H1 (cell line): ENCODE measurements at regions not wholly inside any gene's neighbourhood (a gene's known extent, or its start where the extent isn't known, plus 50 kb on each side); places are given as distances from the start of the nearest gene placed in this dataset.
A peak's percentile ranks its signal among the peaks of the same experiment; 100 is the strongest.

Experiments
- EZH2 ChIP-seq: fragments of 200-600 bp; sonication (generic); IDR thresholded peaks from 2 replicates; pipeline ENCODE4 v1.7.1; 2012; ENCODE audit warnings: low read depth, mild to moderate bottlenecking, moderate library complexity, low read length, inconsistent platforms; ENCODE audit not compliant: severe bottlenecking
- HDAC2 ChIP-seq, 2 experiments: fragments of 300-600 bp in 1 of 2; sonication (generic) in 1 of 2; IDR thresholded peaks; 2 replicates each; pipeline ENCODE4 v1.6.1; 2011 to 2012; ENCODE audit warnings: low read depth in 2 of 2, low read length in 2 of 2, mild to moderate bottlenecking in 2 of 2, moderate library complexity in 2 of 2, borderline replicate concordance in 1 of 2, inconsistent platforms in 1 of 2
- HDAC6 ChIP-seq: IDR thresholded peaks from one replicate; pipeline ENCODE4 v1.7.1; 2012; ENCODE audit warnings: low read depth, mild to moderate bottlenecking, inconsistent platforms, low read length, moderate library complexity
- JUND ChIP-seq: IDR thresholded peaks from 2 replicates; pipeline ENCODE4 v1.6.1; 2011; ENCODE audit warnings: mild to moderate bottlenecking, improper control_type of control experiment, low read length
- RXRA ChIP-seq: IDR thresholded peaks from 2 replicates; pipeline ENCODE4 v1.6.1; 2011; ENCODE audit warnings: low read depth, mild to moderate bottlenecking, low read length, moderate library complexity; ENCODE audit not compliant: insufficient read depth
- TAF7 ChIP-seq: optimal IDR thresholded peaks from 2 replicates; pipeline ENCODE3; 2011; ENCODE audit warnings: low read depth, mild to moderate bottlenecking, inconsistent platforms, low read length, moderate library complexity, borderline replicate concordance
- TBP ChIP-seq: IDR thresholded peaks from 2 replicates; pipeline ENCODE4 v1.6.1; 2011; ENCODE audit warnings: low read depth, low read length, improper control_type of control experiment
- TF ChIP-seq, protein P1 (sequence below): IDR thresholded peaks from 2 replicates; pipeline ENCODE4 v1.6.1; 2011; ENCODE audit warnings: low read length, improper control_type of control experiment
- TF ChIP-seq, protein P2 (sequence below): fragments of 300-600 bp; sonication (generic); IDR thresholded peaks from 2 replicates; pipeline ENCODE4 v1.7.1; 2012; ENCODE audit warnings: low read length, moderate library complexity, mild to moderate bottlenecking, inconsistent platforms; ENCODE audit not compliant: insufficient replicate concordance

DNA sequence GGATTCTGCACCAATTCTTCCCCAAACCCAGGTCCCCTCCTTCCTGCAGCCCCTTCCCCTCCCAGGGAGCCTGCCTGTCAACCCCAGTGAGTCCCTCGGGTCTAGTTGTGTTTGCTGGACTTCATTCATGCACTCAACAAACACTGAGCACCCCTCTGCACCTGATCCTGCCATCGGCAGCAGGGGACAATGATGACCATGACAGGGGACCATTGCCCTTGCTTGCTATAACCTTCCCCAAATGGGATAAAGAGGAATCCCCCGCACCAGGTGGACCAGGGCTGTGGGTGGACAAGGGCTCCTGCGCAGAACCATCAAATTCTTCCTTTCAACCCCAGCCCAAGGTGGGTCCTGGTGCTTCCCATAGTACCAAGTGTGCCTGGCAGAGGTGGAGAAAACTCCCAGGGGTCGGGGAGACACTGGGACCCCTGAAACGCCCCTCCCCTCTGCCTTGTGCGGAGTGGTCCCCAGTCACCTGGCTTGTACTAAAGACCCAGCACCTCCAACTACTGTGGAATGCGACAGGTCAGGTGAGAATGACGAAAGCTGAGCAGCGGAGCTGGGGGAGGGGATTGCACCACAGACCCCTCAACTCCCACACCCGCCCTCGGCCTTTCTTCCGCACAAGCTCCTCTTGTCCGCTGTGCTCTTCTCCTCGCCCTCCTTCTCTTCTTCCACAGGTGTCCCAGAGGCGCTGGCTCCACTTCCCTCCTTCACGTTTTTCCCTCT lies 119.9 kb upstream of the ZNF217 start (continued):
- TF ChIP-seq EZH2 (no peak), HDAC2 (IDR thresholded peaks at IDR 0.05; ENCODE audit: borderline replicate concordance in 1 of 2, low read depth in 2 of 2, low read length in 2 of 2) (no peak), JUND (no peak), TBP (no peak), HDAC6 (no peak), RXRA (no peak), TAF7 (no peak)
- TF ChIP-seq, protein P1, sequence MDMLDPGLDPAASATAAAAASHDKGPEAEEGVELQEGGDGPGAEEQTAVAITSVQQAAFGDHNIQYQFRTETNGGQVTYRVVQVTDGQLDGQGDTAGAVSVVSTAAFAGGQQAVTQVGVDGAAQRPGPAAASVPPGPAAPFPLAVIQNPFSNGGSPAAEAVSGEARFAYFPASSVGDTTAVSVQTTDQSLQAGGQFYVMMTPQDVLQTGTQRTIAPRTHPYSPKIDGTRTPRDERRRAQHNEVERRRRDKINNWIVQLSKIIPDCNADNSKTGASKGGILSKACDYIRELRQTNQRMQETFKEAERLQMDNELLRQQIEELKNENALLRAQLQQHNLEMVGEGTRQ, result peak; percentile 56
- TF ChIP-seq, protein P2, sequence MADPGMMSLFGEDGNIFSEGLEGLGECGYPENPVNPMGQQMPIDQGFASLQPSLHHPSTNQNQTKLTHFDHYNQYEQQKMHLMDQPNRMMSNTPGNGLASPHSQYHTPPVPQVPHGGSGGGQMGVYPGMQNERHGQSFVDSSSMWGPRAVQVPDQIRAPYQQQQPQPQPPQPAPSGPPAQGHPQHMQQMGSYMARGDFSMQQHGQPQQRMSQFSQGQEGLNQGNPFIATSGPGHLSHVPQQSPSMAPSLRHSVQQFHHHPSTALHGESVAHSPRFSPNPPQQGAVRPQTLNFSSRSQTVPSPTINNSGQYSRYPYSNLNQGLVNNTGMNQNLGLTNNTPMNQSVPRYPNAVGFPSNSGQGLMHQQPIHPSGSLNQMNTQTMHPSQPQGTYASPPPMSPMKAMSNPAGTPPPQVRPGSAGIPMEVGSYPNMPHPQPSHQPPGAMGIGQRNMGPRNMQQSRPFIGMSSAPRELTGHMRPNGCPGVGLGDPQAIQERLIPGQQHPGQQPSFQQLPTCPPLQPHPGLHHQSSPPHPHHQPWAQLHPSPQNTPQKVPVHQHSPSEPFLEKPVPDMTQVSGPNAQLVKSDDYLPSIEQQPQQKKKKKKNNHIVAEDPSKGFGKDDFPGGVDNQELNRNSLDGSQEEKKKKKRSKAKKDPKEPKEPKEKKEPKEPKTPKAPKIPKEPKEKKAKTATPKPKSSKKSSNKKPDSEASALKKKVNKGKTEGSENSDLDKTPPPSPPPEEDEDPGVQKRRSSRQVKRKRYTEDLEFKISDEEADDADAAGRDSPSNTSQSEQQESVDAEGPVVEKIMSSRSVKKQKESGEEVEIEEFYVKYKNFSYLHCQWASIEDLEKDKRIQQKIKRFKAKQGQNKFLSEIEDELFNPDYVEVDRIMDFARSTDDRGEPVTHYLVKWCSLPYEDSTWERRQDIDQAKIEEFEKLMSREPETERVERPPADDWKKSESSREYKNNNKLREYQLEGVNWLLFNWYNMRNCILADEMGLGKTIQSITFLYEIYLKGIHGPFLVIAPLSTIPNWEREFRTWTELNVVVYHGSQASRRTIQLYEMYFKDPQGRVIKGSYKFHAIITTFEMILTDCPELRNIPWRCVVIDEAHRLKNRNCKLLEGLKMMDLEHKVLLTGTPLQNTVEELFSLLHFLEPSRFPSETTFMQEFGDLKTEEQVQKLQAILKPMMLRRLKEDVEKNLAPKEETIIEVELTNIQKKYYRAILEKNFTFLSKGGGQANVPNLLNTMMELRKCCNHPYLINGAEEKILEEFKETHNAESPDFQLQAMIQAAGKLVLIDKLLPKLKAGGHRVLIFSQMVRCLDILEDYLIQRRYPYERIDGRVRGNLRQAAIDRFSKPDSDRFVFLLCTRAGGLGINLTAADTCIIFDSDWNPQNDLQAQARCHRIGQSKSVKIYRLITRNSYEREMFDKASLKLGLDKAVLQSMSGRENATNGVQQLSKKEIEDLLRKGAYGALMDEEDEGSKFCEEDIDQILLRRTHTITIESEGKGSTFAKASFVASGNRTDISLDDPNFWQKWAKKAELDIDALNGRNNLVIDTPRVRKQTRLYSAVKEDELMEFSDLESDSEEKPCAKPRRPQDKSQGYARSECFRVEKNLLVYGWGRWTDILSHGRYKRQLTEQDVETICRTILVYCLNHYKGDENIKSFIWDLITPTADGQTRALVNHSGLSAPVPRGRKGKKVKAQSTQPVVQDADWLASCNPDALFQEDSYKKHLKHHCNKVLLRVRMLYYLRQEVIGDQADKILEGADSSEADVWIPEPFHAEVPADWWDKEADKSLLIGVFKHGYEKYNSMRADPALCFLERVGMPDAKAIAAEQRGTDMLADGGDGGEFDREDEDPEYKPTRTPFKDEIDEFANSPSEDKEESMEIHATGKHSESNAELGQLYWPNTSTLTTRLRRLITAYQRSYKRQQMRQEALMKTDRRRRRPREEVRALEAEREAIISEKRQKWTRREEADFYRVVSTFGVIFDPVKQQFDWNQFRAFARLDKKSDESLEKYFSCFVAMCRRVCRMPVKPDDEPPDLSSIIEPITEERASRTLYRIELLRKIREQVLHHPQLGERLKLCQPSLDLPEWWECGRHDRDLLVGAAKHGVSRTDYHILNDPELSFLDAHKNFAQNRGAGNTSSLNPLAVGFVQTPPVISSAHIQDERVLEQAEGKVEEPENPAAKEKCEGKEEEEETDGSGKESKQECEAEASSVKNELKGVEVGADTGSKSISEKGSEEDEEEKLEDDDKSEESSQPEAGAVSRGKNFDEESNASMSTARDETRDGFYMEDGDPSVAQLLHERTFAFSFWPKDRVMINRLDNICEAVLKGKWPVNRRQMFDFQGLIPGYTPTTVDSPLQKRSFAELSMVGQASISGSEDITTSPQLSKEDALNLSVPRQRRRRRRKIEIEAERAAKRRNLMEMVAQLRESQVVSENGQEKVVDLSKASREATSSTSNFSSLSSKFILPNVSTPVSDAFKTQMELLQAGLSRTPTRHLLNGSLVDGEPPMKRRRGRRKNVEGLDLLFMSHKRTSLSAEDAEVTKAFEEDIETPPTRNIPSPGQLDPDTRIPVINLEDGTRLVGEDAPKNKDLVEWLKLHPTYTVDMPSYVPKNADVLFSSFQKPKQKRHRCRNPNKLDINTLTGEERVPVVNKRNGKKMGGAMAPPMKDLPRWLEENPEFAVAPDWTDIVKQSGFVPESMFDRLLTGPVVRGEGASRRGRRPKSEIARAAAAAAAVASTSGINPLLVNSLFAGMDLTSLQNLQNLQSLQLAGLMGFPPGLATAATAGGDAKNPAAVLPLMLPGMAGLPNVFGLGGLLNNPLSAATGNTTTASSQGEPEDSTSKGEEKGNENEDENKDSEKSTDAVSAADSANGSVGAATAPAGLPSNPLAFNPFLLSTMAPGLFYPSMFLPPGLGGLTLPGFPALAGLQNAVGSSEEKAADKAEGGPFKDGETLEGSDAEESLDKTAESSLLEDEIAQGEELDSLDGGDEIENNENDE, result no peak
